ENCODE measurements at regions not wholly inside any gene's neighbourhood (a gene's known extent, or its start where the extent isn't known, plus 50 kb on each side); places are given as distances from the start of the nearest gene placed in this dataset.

- Histone ChIP-seq H3K4me3 (no peak overlapping the region), H3K27ac (no peak overlapping the region), H3K27me3 (no peaks in the 10 kb centered on the region), H3K4me1 (no peaks in the 10 kb centered on the region), H3K36me3 (no peaks in the 10 kb centered on the region), H3K9me3 (no peaks in the 10 kb centered on the region)
- TF ChIP-seq POLR2A (IDR thresholded peaks at IDR 0.05) (no peak), CTCF (IDR thresholded peaks at IDR 0.05) (no peak)
- DNase-seq: no peak
Observed at GRCh38 chr6:113148566-113148965, 708.6 kb upstream of the MARCKS start.

DNA sequence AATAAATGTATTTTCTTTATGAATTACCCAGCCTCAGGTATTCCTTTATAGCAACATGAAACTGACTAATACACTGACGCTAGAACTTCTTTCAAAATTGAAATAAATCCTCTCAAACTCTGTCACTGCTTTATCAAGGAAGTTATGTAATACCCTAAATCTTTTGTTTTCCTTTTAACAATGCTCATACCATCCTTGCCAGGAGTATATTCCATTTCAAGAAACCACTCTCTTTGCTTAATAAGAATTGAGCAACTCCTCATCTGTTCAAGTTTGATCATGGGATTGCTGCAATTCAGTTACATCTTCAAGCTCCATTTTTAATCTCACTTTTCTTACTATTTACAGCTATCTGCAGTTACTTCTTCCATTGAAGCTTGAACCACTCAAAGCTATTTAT lies 707.6 kb upstream of the MARCKS start:
- no peaks in the 10 kb centered on the region for H3K36me3 ChIP-seq
- DNase-seq: no peak
- no peaks in the 10 kb centered on the region for H3K9me3 ChIP-seq
- H3K27me3 ChIP-seq: no peaks in the 10 kb centered on the region
- no peaks in the 10 kb centered on the region for H3K4me1 ChIP-seq
- H3K4me3 ChIP-seq: no peak overlapping the region
- no peak overlapping the region for H3K27ac ChIP-seq
- TF ChIP-seq CTCF (IDR thresholded peaks at IDR 0.05) (no peak), POLR2A (IDR thresholded peaks at IDR 0.05) (no peak)

- Histone ChIP-seq H3K4me1 (no peaks in the 10 kb centered on the region), H3K27me3 (no peaks in the 10 kb centered on the region), H3K4me3 (no peak overlapping the region), H3K9me3 (no peaks in the 10 kb centered on the region), H3K36me3 (no peaks in the 10 kb centered on the region), H3K27ac (no peak overlapping the region)
- no peak for TF ChIP-seq CTCF (IDR thresholded peaks at IDR 0.05)
- TF ChIP-seq POLR2A (IDR thresholded peaks at IDR 0.05): no peak
- DNase-seq: no peak
Observed at GRCh38 chr6:113160306-113161017, 696.7 kb upstream of the MARCKS start.

GRCh38 chr6:113161018-113161315 lies 696.2 kb upstream of the MARCKS start:
- no peak for TF ChIP-seq CTCF (IDR thresholded peaks at IDR 0.05)
- TF ChIP-seq POLR2A (IDR thresholded peaks at IDR 0.05): no peak
- no peak for DNase-seq

GRCh38 chr6:113162739-113163138 lies 694.4 kb upstream of the MARCKS start:
- no peak overlapping the region for H3K27ac ChIP-seq
- H3K36me3 ChIP-seq: no peaks in the 10 kb centered on the region
- H3K9me3 ChIP-seq: no peaks in the 10 kb centered on the region
- no peak for DNase-seq
- no peak for TF ChIP-seq CTCF (IDR thresholded peaks at IDR 0.05)
- TF ChIP-seq POLR2A (IDR thresholded peaks at IDR 0.05): no peak
- H3K4me3 ChIP-seq: no peak overlapping the region
- no peaks in the 10 kb centered on the region for H3K4me1 ChIP-seq
- H3K27me3 ChIP-seq: no peaks in the 10 kb centered on the region

More at GRCh38 chr6:113161018-113161315, 696.2 kb upstream of the MARCKS start:
- no peak overlapping the region for H3K27ac ChIP-seq
- H3K36me3 ChIP-seq: no peaks in the 10 kb centered on the region
- no peaks in the 10 kb centered on the region for H3K27me3 ChIP-seq
- no peaks in the 10 kb centered on the region for H3K4me1 ChIP-seq
- H3K4me3 ChIP-seq: no peak overlapping the region
- no peaks in the 10 kb centered on the region for H3K9me3 ChIP-seq

- no peak for TF ChIP-seq POLR2A (IDR thresholded peaks at IDR 0.05)
- TF ChIP-seq CTCF (IDR thresholded peaks at IDR 0.05): no peak
- H3K4me1 ChIP-seq: no peaks in the 10 kb centered on the region
- no peak overlapping the region for H3K27ac ChIP-seq
- no peak for DNase-seq
- H3K27me3 ChIP-seq: no peaks in the 10 kb centered on the region
- H3K9me3 ChIP-seq: no peaks in the 10 kb centered on the region
- no peak overlapping the region for H3K4me3 ChIP-seq
- H3K36me3 ChIP-seq: no peaks in the 10 kb centered on the region
Observed at GRCh38 chr6:113168057-113168456, 689.1 kb upstream of the MARCKS start.
